MM.1S (cell line): ENCODE measurements at regions not wholly inside any gene's neighbourhood (a gene's known extent, or its start where the extent isn't known, plus 50 kb on each side); places are given as distances from the start of the nearest gene placed in this dataset.

Source experiments
- CTCF ChIP-seq: fragments of 300-600 bp; sonication (generic); IDR thresholded peaks from 2 replicates; pipeline ENCODE4 v1.5.1; 2016; ENCODE audit warnings: antibody characterized with exemption, low read length, mixed read lengths
- EZH2 ChIP-seq: fragments of 300-600 bp; sonication (generic); optimal IDR thresholded peaks from 2 replicates; pipeline ENCODE3; 2017; ENCODE audit warnings: low read depth, mild to moderate bottlenecking, antibody characterized with exemption, low read length, mixed read lengths
- EZH2phosphoT487 ChIP-seq: fragments of 300-600 bp; sonication (generic); IDR thresholded peaks from 2 replicates; pipeline ENCODE4 v1.6.1; 2018; ENCODE audit warnings: antibody characterized with exemption, low read length

- no peak for TF ChIP-seq EZH2
- TF ChIP-seq CTCF: no peak
- no peak for TF ChIP-seq EZH2phosphoT487
Observed at GRCh38 chr2:31707992-31708391, 127.3 kb upstream of the SRD5A2 start.
